GM12892 (cell line): ENCODE measurements at regions not wholly inside any gene's neighbourhood (a gene's known extent, or its start where the extent isn't known, plus 50 kb on each side); places are given as distances from the start of the nearest gene placed in this dataset.

Experiments used
- POLR2A ChIP-seq: IDR thresholded peaks from 2 replicates; pipeline ENCODE4 v1.6.1; 2011; ENCODE audit warnings: low read depth, low read length, control low read depth
- POLR2AphosphoS5 ChIP-seq: IDR thresholded peaks from 2 replicates; pipeline ENCODE4 v1.6.1; 2011; ENCODE audit warnings: low read depth, low read length, control low read depth
- TAF1 ChIP-seq: IDR thresholded peaks from 2 replicates; pipeline ENCODE4 v1.6.1; 2011; ENCODE audit warnings: low read depth, mild to moderate bottlenecking, control low read depth, low read length, borderline replicate concordance

GRCh38 chr4:13218326-13218958, 265.7 kb downstream of the RAB28 start:
- TF ChIP-seq POLR2A (no peak), TAF1 (no peak), POLR2AphosphoS5 (no peak)
